DMS153 treated with DMSO at 0.1 percent for 48 hours (cell line): ENCODE measurements at regions not wholly inside any gene's neighbourhood (a gene's known extent, or its start where the extent isn't known, plus 50 kb on each side); places are given as distances from the start of the nearest gene placed in this dataset.

Source experiments
- DNase-seq: peaks from one replicate; lab custom pipeline; 2025; ENCODE audit not compliant: unreplicated experiment; lab: John Stamatoyannopoulos, UW

GRCh38 chr5:29769474-29769873, 1424.0 kb upstream of the CDH6 start:
- DNase-seq: no peak

GRCh38 chr5:29758986-29759421, 1434.5 kb upstream of the CDH6 start:
- no peak for DNase-seq

GRCh38 chr5:29750453-29750852, 1443.0 kb upstream of the CDH6 start:
- DNase-seq: no peak

GRCh38 chr5:29744618-29745017, 1448.9 kb upstream of the CDH6 start:
- DNase-seq: no peak

- DNase-seq: no peak
These were observed 1472.5 kb upstream of the CDH6 start for GRCh38 chr5:29720954-29721353.

- no peak for DNase-seq
These were observed 1474.3 kb upstream of the CDH6 start for GRCh38 chr5:29719171-29719570.

GRCh38 chr5:29715167-29715566, 1478.3 kb upstream of the CDH6 start:
- DNase-seq: no peak

- no peak for DNase-seq
These were observed 1490.6 kb upstream of the CDH6 start for GRCh38 chr5:29702875-29703274.

- DNase-seq: no peak
These were observed 1491.9 kb upstream of the CDH6 start for GRCh38 chr5:29701600-29701999.

GRCh38 chr5:29697785-29698414, 1495.6 kb upstream of the CDH6 start:
- DNase-seq: peak; percentile 42

GRCh38 chr5:29697278-29697677, 1496.2 kb upstream of the CDH6 start:
- no peak for DNase-seq

- DNase-seq: no peak
These were observed 1520.8 kb upstream of the CDH6 start for GRCh38 chr5:29672678-29673077.

- DNase-seq: no peak
These were observed 1530.6 kb upstream of the CDH6 start for GRCh38 chr5:29662876-29663275.

GRCh38 chr5:29654954-29655353, 1538.5 kb upstream of the CDH6 start:
- DNase-seq: no peak

- no peak for DNase-seq
These were observed 1544.2 kb upstream of the CDH6 start for GRCh38 chr5:29649321-29649720.

GRCh38 chr5:29642601-29643000, 1550.9 kb upstream of the CDH6 start:
- DNase-seq: no peak

- no peak for DNase-seq
These were observed 1579.3 kb upstream of the CDH6 start for GRCh38 chr5:29614206-29614605.

GRCh38 chr5:29588236-29588635, 1605.2 kb upstream of the CDH6 start:
- no peak for DNase-seq

GRCh38 chr5:29587832-29588231, 1605.7 kb upstream of the CDH6 start:
- no peak for DNase-seq

- no peak for DNase-seq
These were observed 1625.5 kb upstream of the CDH6 start for GRCh38 chr5:29568028-29568427.

GRCh38 chr5:29561564-29561963, 1631.9 kb upstream of the CDH6 start:
- no peak for DNase-seq

- DNase-seq: no peak
These were observed 1643.0 kb upstream of the CDH6 start for GRCh38 chr5:29550523-29550922.

- no peak for DNase-seq
These were observed 1645.2 kb upstream of the CDH6 start for GRCh38 chr5:29548262-29548661.
